ENCODE measurements at regions not wholly inside any gene's neighbourhood (a gene's known extent, or its start where the extent isn't known, plus 50 kb on each side); places are given as distances from the start of the nearest gene placed in this dataset.

DNA sequence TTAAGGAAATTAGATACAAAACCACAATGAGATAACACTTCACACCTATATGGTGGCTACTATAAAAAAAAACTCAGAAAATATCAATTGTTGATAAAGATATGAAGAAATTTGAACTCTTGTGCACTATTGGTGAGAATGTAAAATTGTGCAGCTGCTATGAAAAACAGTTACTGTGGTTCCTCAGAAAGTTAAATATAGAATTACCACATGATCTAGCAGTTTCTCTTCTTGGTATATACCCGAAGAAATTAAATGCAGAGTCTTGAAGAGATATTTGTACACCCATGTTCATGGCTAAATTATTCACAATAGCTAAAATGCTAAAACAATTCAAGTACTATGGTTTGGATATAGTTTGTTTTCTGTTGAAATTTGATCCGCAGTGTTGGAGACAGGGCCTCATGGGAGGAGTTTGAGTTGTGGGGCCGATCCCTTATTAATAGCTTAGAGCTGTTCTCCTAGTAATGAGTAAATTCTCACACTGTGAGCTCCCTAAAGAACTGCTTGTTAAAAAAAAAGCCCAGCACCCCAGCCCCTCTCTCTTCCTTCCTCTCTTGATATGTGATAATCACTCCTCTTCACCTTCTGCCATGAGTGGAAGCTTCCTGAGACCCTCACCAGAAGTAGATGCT is 1412.1 kb downstream of the PLA2G4A start:
- in situ Hi-C loops (cut with HindIII; ENCODE audit: low sequenced_read_pairs): no loop called here

DNA sequence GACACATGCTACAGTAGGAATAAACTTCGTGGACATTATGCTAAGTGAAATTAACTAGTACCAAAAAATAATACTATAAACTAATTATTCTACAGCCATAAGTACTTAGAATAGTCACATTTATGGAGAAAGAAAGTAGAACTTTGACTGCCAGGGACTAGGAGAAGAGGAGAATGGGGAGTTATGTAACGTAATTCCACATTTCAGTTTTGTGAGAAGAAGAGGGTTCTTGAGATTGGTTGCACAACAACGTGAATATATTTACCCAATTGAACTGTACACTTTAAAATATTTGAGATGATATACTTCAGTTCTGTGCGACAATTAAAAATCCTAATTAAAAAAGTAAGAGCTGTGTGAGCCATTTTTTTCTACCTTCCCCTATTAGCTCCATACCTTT is 1412.9 kb downstream of the PLA2G4A start:
- in situ Hi-C loops (cut with HindIII; ENCODE audit: low sequenced_read_pairs): no loop called here

DNA sequence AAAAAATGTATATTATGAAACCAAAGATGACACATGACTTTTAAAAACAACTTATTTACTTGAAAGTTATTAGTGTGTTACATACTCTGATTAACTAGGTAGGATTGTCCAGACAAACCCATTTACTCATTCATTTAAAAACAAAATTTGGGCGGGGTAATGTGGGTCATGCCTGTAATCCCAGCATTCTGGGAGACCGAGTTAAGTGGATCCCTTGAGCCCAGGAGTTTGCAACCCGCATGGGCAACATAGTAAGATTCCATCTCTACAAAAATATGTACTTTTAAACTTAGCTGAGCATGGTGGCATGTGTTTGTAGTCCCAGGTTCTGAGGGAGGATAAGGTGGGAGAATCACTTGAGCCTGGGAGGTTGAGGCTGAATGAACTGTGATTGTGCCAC is 1414.7 kb downstream of the PLA2G4A start:
- in situ Hi-C loops (cut with HindIII; ENCODE audit: low sequenced_read_pairs): no loop called here

DNA sequence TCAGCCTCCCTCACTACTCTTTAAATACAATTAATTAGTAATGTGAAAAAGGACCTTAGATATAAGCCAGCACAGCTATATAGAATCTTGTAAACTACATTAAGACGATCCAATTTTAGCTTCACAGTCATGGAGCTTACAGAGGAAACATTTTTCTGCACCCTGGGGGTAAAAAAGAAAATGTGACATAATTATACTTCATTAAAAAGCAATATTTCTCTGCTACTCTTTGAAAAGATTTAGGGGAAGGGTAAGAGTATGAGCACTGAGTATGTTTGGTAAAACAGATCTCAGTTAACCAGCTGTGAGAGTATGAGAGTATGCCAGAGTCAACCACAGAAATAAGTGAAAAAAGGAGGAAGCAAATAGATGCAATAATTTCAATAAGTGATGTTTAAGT is 1415.9 kb downstream of the PLA2G4A start:
- in situ Hi-C loops (cut with HindIII; ENCODE audit: low sequenced_read_pairs): no loop called here

DNA sequence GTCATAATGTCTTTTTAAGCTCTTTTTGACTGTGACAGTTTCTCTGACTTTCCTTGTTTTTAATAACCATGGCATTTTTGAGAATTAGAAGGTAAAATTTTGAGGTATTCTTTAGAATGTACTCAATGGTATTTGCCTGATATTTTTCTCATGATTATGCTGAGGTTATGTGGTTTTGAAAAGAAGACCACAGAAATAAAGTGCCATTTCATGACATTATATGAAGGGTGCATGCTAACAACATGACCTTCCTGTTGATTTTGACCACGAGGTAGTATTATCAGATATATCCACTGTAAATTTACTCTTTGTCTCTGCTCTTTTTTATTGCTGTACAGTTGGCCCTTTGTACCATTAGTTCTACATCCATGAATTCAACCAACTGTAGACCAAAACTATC is 1418.5 kb downstream of the PLA2G4A start:
- in situ Hi-C loops (cut with HindIII; ENCODE audit: low sequenced_read_pairs): no loop called here

DNA sequence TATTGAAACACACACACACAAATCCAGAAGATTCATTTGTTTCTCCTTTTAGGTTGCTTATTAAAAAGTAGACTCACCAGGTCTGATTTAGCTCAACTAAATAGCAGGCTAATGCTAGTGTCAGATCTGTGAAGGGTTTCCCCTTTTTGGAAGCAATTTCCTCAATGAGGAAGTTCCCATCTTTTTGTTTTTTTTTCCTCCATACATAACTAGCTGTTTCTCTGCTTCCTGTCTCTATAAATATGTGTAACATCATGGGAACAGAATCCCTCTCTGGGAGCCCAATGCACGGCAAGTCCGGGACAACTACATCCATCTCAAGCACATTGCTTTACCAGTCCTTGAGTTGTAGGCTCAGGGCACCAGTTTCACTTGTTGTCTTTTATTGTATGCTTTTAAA is 1421.1 kb downstream of the PLA2G4A start:
- in situ Hi-C loops (cut with HindIII; ENCODE audit: low sequenced_read_pairs): no loop called here

DNA sequence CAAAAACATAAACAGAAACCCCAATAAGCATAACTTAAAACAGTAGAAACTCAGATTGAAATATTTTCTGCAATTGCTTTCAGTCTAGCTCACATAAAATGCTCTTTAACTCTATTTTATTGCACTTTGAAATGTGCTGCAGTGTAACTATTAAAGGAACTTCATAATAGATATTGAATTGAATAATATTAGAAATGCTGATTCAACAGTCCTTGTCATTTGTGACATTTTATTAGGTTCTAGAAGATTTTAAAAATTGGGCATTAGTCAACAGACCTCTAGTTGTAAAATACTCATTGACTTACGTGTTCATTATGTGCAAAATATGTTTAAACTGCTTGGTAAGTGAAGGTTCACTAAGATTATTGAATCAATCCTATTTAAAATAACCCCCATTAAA is 1422.3 kb downstream of the PLA2G4A start:
- in situ Hi-C loops (cut with HindIII; ENCODE audit: low sequenced_read_pairs): no loop called here

DNA sequence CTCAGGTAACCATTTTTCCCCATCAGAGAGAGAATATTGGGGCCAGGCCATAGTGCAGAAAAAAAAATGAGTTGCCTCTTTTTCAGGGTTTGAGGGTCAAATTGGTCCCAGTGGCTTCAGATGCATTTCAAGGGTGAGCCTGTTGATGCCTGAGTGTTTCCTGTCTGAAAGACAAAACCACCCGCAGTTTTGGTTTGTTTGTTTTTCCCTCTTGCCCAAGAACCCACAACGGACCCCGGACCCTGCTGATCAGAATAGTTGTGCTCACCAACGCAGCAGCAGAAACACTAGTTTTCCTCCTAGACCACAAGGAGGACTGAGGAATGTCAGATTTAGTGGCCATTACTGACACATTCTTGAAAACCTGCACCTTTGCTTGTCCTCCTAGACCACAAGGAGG is 1433.1 kb downstream of the PLA2G4A start:
- in situ Hi-C loops (cut with HindIII; ENCODE audit: low sequenced_read_pairs): no loop called here

DNA sequence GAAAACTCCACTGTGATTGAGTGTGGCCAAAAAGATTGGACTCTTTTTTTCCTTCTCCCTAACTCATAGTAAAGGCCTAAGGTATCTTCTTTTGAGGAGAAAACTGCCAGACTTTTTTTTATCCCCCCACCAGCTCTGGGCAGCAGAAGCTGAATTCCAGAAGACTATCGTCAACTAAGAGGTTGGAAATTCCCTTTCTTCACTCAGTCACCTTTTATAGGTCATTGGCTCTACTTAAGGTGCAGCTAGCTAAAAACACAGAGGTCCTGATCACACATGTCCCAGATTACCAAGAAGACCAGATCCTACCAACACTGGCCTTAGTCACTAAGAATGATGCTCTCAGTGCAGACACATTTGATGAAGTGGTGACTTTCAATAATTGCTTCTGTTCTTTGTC is 1441.2 kb downstream of the PLA2G4A start:
- in situ Hi-C loops (cut with HindIII; ENCODE audit: low sequenced_read_pairs): no loop called here

DNA sequence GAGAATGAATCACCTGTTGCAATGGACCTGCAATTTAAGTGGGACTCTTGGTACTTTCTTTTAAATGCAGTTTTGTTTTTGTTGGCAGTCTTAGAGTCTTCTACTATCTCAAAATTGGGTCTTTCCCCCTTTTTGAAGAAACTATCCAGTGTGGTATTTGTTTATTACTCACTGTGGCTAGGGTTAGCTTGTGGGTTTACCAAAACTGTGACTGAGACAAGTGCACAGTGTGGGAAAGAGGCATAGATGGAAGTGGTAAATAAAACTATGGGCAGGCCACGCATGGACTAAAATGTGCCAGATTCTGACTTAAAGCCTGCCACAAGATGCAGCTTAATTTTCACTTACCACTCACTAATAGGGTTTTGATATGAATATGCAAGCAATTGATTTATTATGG is 1441.7 kb downstream of the PLA2G4A start:
- in situ Hi-C loops (cut with HindIII; ENCODE audit: low sequenced_read_pairs): no loop called here

DNA sequence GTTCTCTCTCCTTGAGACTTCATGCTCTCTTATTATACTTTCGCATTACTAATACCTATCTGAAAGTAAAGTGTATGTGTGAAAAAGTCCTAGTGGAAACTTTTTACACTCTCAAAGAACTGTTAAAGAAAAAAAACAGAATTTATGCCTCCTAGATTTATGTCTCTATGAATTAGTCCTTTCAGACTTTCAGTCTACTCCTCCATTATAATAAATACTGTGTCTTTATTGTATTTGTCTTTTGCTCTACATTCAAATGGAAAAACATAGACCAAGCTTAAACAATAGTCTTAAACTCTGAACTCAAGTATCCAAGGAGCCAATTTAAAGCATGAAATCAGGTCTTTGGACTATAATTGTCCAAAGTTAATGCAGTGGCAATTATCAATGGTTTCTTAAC is 1449.0 kb downstream of the PLA2G4A start:
- in situ Hi-C loops (cut with HindIII; ENCODE audit: low sequenced_read_pairs): no loop called here

DNA sequence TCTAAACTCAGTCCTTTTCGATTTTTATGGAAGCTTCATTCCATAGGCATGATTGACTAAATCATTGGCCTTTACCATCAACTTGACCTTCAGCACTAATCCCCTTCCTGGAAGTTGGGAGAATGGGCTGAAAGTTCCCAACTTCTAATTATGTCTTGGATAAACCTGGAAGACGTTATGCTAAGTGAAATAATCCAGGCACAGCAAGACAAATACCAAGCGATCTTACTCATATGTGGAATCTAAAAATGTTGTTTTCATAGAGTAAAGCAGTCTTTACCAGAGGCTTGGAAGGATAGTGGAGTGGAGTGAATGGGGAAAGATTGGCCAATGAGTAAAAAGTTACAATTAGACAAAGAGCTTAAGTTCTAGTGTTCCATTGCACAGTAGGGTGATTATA is 1453.2 kb downstream of the PLA2G4A start:
- in situ Hi-C loops (cut with HindIII; ENCODE audit: low sequenced_read_pairs): no loop called here

DNA sequence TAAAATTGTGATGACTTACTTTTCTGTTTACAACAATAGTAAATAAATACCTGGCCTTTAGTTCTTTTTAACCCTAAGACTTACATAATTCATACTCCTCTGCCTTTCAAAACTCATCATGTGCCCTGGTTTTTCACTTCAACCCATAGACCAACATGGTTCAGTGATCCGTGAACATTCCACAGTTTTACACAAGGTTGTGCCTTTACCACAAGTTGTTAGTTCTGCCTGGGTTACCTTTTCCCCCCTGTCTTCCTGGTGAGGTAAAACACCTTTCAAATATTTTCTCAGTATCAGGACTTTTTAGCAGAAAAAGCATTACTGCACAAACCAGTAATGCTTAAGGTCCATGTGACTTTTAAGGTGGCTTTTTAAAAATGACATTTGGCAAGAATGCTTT is 1466.4 kb downstream of the PLA2G4A start:
- in situ Hi-C loops (cut with HindIII; ENCODE audit: low sequenced_read_pairs): no loop called here

DNA sequence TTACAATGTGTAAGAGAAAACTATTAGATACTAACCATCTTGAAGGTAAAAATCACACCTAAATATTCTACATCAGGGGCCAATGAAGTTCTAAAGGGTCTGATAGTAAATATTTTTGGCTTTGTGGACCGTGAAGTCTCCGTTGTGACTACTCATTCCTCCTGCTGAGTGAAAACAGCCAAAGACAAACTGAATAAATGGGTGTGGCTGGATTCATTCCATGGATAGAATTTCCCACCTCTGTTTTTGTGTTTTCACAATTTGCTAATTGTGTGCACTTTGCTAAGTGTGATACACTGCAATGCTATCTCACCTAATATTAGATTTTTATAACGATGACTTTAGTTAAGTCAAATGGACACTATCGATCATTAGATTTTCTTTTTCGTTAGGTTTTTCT is 1474.0 kb downstream of the PLA2G4A start:
- in situ Hi-C loops (cut with HindIII; ENCODE audit: low sequenced_read_pairs): no loop called here

DNA sequence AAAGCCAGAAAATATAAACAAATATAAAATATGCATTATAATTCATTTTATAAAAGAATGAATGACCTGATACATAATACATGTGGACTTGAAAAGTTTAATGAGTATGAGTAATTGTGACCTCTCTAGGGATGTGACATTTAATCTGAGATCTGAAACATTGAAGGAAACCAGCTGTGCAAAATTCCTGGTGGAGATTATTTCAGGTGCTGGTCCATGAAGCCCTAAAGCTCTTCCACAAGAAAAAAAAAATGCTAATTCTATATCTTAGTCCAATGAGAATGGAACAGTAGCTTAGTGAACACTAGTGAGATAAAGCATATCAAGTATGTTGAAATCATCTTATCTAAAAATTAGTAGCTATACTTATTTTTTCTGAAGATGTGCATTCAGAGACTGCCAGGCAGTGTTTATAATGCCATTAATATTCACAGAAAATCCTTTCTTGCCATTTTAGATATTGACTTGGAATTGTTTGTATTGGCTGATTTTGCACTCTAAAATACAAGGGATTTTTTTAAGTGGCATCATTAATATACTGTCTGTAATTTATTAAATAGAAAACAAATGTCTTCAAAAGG is 1485.9 kb downstream of the PLA2G4A start:
- in situ Hi-C loops (cut with HindIII; ENCODE audit: low sequenced_read_pairs): no loop called here

DNA sequence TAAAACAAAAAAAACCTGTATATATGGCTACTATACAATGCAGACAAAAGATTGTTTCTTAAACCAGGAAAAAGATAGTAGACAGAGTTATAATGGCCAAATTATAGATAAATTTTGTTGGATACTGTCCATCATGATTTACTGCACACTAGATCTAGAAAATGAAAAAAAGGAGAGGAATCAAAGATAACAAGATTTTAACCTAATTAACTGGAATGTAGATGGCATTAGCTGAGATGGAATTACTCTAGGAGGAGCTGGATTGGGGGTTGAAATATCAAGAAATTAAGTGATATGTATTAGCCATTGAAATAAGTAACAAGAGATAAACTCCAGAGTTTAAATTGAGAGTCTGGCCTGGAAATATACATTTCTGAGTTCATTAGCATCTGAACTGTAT is 1489.1 kb downstream of the PLA2G4A start:
- in situ Hi-C loops (cut with HindIII; ENCODE audit: low sequenced_read_pairs): no loop called here

DNA sequence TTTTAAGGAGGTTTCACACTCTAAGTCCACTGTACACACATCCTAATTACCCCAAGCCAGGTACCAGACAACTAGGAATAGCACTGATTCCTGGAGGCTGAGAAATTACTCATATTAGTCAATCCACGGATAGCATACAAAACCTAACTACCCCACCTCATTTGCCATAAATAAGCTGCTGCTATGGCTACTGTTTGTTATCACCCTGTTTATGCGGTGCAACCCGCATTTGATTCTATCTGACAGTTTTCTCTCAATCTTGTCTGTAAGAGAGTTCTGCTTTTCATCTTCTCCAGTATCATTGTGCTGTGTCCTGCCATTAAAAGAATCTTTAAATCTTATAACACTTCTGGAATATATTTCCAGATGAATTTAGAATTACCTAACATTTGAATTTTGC is 1496.5 kb downstream of the PLA2G4A start:
- in situ Hi-C loops (cut with HindIII; ENCODE audit: low sequenced_read_pairs): no loop called here

DNA sequence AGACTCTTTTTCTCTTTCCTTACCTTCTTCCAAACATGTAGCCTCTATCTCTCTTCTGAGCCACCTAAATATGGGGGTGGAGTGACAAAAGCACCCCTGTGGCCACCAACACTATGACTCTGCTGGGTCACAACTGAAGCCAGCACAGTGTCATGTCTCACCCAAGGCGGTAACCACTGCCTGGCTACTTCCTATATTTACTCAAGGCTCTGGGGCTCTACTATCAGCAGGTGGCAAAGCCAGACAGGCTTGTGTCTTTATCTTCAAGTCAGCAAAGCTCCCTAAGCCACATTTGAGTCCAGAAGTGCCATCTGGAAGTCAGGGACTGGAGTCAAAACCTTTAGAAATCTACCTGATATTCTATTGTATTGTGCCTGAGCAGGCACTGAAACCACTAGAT is 1515.2 kb downstream of the PLA2G4A start:
- in situ Hi-C loops (cut with HindIII; ENCODE audit: low sequenced_read_pairs): no loop called here

DNA sequence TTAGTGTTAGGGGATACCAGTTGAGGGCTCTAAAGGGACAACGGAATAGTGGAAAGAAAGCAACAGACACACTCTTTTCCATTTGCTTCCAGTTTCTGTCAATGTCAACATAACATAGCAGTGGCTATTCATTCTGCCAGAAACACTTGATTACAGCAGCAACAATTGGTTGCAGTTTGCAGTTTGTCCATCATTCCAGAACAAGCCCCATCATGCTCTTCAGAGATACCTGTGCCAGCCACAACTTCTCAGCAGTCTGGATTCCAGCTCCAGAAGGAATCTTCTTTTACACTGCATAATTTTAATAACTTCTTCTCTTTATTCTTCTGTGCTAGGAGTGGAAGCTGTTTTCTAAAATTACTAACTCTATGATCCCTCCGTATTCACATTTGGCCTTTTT is 1521.4 kb downstream of the PLA2G4A start:
- in situ Hi-C loops (cut with HindIII; ENCODE audit: low sequenced_read_pairs): no loop called here

DNA sequence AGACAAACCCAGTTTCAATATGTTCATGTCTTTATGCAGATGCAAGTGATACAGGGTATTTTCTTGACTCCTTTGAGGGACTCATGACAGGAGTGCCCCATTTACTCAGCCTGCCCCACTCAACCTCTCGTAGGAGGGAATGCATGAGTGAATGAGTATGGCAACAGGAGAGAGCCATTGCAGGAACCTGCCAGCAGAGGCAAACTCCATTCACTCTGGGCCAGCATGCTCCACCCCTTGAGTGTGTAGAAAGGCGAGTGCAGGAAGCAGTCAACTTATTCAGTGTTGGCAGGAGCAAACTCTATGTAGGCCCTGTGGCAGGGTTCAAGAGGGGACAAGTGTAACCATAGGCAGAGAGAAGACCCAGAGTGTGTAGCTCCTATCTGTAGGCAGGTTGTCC is 1526.3 kb downstream of the PLA2G4A start:
- in situ Hi-C loops (cut with HindIII; ENCODE audit: low sequenced_read_pairs): no loop called here

DNA sequence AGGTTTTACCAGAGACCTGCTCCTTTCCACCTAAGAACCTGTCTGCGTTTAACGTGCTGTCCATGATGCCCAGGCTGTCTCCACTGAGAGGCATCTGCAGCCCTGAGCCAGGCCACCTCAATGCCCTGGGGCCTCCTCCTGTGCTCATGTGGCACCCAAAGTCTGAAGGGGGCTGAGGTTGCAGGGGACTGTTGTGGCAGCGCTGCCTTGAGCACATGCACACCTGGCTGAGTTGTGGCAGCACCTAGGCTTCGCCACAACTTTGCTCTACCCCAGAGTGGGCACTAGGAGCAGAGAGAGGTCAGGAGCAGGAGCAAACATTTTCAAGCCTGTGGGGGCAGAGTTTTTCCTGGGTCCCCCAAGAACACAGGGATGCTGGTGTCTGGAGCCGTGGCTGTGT is 1527.1 kb downstream of the PLA2G4A start:
- in situ Hi-C loops (cut with HindIII; ENCODE audit: low sequenced_read_pairs): no loop called here

DNA sequence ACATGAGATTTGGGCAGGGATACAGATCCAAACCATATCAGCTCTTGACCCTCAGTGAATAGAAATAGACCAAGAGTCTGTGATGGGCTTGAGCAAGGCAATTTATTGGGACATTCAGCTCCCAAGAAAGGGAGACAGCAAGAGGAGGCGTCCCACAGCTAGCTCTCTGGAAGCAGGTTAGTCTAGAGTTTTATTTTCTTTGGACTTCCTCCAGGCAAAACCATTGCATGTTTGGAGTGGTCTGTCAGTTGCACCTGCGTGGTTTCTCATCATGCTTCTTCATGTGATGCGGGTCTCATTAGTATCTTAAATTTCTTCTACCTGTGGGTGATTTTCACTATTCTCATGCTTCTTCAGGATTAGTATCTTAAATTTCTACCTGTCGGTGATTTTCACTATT is 1530.6 kb downstream of the PLA2G4A start:
- in situ Hi-C loops (cut with HindIII; ENCODE audit: low sequenced_read_pairs): no loop called here

DNA sequence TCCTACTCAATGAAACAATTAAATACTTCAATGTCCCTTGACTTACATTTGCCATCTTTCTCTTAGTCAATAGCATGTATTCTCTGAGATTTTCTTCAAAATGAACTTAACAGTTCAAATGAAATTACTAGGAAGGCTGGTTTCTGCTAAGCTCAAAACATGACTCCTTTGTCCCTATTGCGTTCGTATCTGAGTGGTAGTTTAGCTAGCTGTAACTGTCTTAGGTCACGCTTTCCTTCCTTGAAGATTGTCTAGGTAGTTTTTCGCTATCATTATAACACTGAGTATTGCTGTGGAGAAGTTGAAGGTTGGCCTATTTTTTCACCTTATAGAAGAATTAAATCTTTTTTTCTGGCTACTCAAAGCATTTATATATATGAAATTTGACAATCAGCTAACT is 1535.2 kb downstream of the PLA2G4A start:
- in situ Hi-C loops (cut with HindIII; ENCODE audit: low sequenced_read_pairs): no loop called here

All from DLD1 (cell line).